ENCODE measurements at regions not wholly inside any gene's neighbourhood (a gene's known extent, or its start where the extent isn't known, plus 50 kb on each side); places are given as distances from the start of the nearest gene placed in this dataset.

- no peak for DNase-seq
Measured at GRCh38 chr7:148515237-148515636, 75.3 kb upstream of the C7orf33 start.

GRCh38 chr7:148515728-148516695, 74.6 kb upstream of the C7orf33 start:
- no peak for DNase-seq

GRCh38 chr7:148519386-148519785, 71.2 kb upstream of the C7orf33 start:
- peak; percentile 4 for DNase-seq

- DNase-seq = no peak
Measured at GRCh38 chr7:148521271-148521670, 69.3 kb upstream of the C7orf33 start.

- no peak for DNase-seq
Measured at GRCh38 chr7:148523550-148523949, 67.0 kb upstream of the C7orf33 start.

GRCh38 chr7:148524479-148525224, 65.9 kb upstream of the C7orf33 start:
- no peak for DNase-seq

GRCh38 chr7:148527717-148528168, 62.8 kb upstream of the C7orf33 start:
- DNase-seq = peak; percentile 87 to 95

GRCh38 chr7:148535217-148535616, 55.3 kb upstream of the C7orf33 start:
- DNase-seq = peak; percentile 76 to 89

GRCh38 chr7:148537435-148537834, 53.1 kb upstream of the C7orf33 start:
- no peak for DNase-seq

- no peak for DNase-seq
Measured at GRCh38 chr7:148540041-148540738, 50.4 kb upstream of the C7orf33 start.

All from Kasumi-1 (cell line).